ENCODE measurements at regions not wholly inside any gene's neighbourhood (a gene's known extent, or its start where the extent isn't known, plus 50 kb on each side); places are given as distances from the start of the nearest gene placed in this dataset.

DNA sequence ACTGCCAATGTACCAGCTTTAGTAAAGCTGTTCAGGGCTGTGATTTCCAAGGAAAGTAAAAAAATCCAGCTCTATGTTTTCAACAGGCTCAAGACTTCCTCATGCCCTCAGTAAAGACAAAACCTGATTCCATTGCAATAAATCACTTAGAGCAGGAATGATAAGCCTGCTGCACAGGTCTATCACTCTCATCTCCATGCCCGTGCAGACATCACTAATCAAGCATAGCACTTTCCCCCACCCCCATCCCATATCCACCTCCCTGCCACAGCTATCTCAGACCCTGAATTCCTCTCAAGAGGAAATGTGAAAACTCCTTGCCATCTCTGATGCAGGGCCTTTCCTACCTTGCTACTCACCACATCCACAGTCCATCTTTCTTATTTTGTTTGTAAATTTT is 554.9 kb downstream of the MAFB start:
- DNase-seq (ENCODE audit: low read depth, low spot score) = no peak
- ChIA-PET POLR2A (no interaction called here), CTCF (no interaction called here)
- H3K27ac ChIP-seq (ENCODE audit: low read depth, low read length) = no peak overlapping the region
- TF ChIP-seq, protein P1, sequence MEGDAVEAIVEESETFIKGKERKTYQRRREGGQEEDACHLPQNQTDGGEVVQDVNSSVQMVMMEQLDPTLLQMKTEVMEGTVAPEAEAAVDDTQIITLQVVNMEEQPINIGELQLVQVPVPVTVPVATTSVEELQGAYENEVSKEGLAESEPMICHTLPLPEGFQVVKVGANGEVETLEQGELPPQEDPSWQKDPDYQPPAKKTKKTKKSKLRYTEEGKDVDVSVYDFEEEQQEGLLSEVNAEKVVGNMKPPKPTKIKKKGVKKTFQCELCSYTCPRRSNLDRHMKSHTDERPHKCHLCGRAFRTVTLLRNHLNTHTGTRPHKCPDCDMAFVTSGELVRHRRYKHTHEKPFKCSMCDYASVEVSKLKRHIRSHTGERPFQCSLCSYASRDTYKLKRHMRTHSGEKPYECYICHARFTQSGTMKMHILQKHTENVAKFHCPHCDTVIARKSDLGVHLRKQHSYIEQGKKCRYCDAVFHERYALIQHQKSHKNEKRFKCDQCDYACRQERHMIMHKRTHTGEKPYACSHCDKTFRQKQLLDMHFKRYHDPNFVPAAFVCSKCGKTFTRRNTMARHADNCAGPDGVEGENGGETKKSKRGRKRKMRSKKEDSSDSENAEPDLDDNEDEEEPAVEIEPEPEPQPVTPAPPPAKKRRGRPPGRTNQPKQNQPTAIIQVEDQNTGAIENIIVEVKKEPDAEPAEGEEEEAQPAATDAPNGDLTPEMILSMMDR (IDR thresholded peaks at IDR 0.05; ENCODE audit: low read depth, low read length) = no peak
- H3K4me3 ChIP-seq (ENCODE audit: low read depth, low read length) = no peak overlapping the region
- no peaks in the 10 kb centered on the region for H3K27me3 ChIP-seq (ENCODE audit: control insufficient read depth, insufficient read depth, low read length)
- no peaks in the 10 kb centered on the region for H3K9me3 ChIP-seq (ENCODE audit: control insufficient read depth, insufficient read depth, low read length)

DNA sequence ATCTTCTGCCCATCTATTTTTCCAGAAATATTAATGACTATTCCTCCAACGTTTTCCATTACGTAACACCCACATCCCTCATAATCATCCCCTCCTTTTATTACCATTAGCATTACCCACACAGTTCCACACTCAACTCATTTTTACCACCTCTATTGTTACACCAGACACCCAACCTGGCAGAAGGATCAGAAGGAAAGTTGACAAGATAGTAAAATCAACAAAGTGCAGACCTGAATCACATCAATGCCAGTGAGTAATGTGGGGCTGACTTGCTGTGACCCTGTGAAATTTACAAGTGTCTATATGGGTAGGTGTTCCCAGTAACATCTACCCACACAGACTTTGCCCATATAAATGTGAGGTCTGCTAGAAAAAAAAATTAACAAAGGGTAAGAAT is 568.2 kb downstream of the MAFB start:
- ChIA-PET POLR2A (no interaction called here), CTCF (no interaction called here)
- TF ChIP-seq, protein P1 (IDR thresholded peaks at IDR 0.05; ENCODE audit: low read depth, low read length) = no peak

DNA sequence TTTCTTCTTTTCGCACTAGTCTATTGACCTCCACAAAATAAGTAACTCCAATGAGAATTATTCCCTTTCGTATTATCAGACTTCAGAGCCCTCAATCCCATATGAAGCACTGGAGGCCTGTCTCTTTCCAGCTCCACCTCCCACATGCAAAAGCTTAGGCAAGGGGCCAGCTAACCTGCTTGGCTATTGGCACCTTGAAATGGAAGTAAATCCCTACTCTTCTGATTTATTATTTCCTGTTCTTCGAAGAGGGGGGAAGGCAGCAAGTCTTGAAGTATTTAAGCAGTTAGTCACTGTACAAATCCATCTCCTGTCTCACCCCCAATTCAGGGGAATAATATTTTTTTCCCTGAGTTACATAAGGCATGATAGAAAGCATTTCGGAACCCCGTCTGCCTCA is 577.8 kb downstream of the MAFB start:
- TF ChIP-seq, protein P1 (IDR thresholded peaks at IDR 0.05; ENCODE audit: low read depth, low read length) = no peak
- CTCF ChIA-PET = no interaction called here

More for the DNA sequence above, 568.2 kb downstream of the MAFB start:
- Histone ChIP-seq H3K9me3 (ENCODE audit: control insufficient read depth, insufficient read depth, low read length) (no peaks in the 10 kb centered on the region), H3K4me3 (ENCODE audit: low read depth, low read length) (no peak overlapping the region), H3K27me3 (ENCODE audit: control insufficient read depth, insufficient read depth, low read length) (no peaks in the 10 kb centered on the region), H3K27ac (ENCODE audit: low read depth, low read length) (no peak overlapping the region)
- DNase-seq (ENCODE audit: low read depth, low spot score) = no peak

DNA sequence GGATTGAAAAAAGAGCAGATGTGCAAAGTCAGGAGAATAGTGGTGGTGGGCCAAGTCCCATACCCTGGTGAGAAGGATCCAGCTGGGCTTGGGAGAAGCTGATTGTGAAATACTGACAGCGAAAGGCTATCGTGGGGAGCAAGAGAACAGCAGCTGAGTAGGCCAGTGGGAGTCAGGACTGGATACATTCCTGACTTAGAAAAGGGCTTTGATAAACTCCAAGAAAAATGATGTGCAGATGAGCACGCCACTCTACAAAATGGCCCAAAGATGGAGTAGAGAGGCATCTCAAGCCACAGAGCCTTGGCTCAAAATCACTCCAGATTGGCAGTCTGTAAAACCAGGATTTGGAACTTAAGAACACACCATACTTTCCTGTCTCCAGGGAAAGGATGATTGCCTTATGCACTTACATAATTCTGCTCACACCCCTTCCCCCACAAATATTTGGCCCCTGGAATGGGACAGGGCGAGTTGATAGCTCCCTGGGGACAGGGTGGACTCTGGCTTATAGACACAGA is 578.7 kb downstream of the MAFB start:
- ChIA-PET POLR2A (no interaction called here), CTCF (no interaction called here)
- no peaks in the 10 kb centered on the region for H3K27me3 ChIP-seq (ENCODE audit: control insufficient read depth, insufficient read depth, low read length)
- no peak overlapping the region for H3K4me3 ChIP-seq (ENCODE audit: low read depth, low read length)
- no peaks in the 10 kb centered on the region for H3K9me3 ChIP-seq (ENCODE audit: control insufficient read depth, insufficient read depth, low read length)
- TF ChIP-seq, protein P1 (IDR thresholded peaks at IDR 0.05; ENCODE audit: low read depth, low read length) = no peak
- no peak for DNase-seq (ENCODE audit: low read depth, low spot score)
- H3K27ac ChIP-seq (ENCODE audit: low read depth, low read length) = no peak overlapping the region

More for the DNA sequence above, 577.8 kb downstream of the MAFB start:
- Histone ChIP-seq H3K27ac (ENCODE audit: low read depth, low read length) (no peak overlapping the region), H3K27me3 (ENCODE audit: control insufficient read depth, insufficient read depth, low read length) (no peaks in the 10 kb centered on the region), H3K4me3 (ENCODE audit: low read depth, low read length) (no peak overlapping the region), H3K9me3 (ENCODE audit: control insufficient read depth, insufficient read depth, low read length) (no peaks in the 10 kb centered on the region)
- no peak for DNase-seq (ENCODE audit: low read depth, low spot score)
- POLR2A ChIA-PET = no interaction called here

DNA sequence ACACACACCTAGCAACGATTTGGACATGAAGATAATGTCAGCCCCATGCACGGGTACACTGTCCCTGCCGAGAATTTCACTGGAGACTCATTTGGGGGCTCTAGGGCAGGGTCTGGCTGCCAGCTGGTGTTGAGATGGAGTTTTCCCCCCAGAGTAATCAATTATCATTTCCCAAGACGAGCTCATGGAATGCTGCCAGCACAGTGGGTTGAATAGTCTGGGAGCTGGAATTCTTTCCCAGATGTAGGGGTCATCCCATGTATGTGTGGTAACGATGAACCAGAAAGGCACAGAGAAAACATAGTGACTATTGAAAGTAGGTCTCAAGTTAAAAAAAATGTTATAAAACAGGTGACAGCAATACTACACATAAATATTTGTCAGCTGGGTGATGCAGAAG is 579.9 kb downstream of the MAFB start:
- POLR2A ChIA-PET = no interaction called here
- no peak for DNase-seq (ENCODE audit: low read depth, low spot score)
- H3K9me3 ChIP-seq (ENCODE audit: control insufficient read depth, insufficient read depth, low read length) = no peaks in the 10 kb centered on the region
- no peak overlapping the region for H3K27ac ChIP-seq (ENCODE audit: low read depth, low read length)
- no peaks in the 10 kb centered on the region for H3K27me3 ChIP-seq (ENCODE audit: control insufficient read depth, insufficient read depth, low read length)
- TF ChIP-seq, protein P1 (IDR thresholded peaks at IDR 0.05; ENCODE audit: low read depth, low read length) = no peak
- no peak overlapping the region for H3K4me3 ChIP-seq (ENCODE audit: low read depth, low read length)
- CTCF ChIA-PET = no interaction called here

Measured in AG04450 (cell line).